CD8-positive, alpha-beta memory T cell (primary cell): ENCODE measurements at regions not wholly inside any gene's neighbourhood (a gene's known extent, or its start where the extent isn't known, plus 50 kb on each side); places are given as distances from the start of the nearest gene placed in this dataset.
A peak's percentile ranks its signal among the peaks of the same experiment; 100 is the strongest.

Experiments used
- CTCF ChIA-PET: fragments of 350-600 bp; sonication (Branson Sonifier 250); formaldehyde crosslinking; loops from one replicate; lab custom pipeline; 2021; ENCODE audit warnings: antibody characterized with exemption; lab: Charles Lee
- POLR2A ChIA-PET: fragments of 350-600 bp; sonication (Branson Sonifier 250); formaldehyde crosslinking; loops from one replicate; lab custom pipeline; 2021; ENCODE audit warnings: antibody characterized with exemption; lab: Charles Lee
- DNase-seq, 5 donors: peaks; one replicate each; pipeline versions ENCODE4 v3.0.0 to v3.0.0-alpha.2; 2020 to 2022; ENCODE audit warnings: mixed read lengths in 1 of 5
- H3K27ac ChIP-seq: one replicate; pipeline ENCODE4 v1.7.0; 2013; ENCODE audit warnings: low read depth, mild to moderate bottlenecking, low read length, moderate library complexity
- H3K27me3 ChIP-seq: 2 replicates; pipeline ENCODE4 v1.7.0; 2013; ENCODE audit warnings: low read length, mild to moderate bottlenecking; ENCODE audit not compliant: insufficient read depth, poor library complexity, severe bottlenecking
- H3K36me3 ChIP-seq: 2 replicates; pipeline ENCODE4 v1.7.0; 2013; ENCODE audit warnings: mild to moderate bottlenecking, low read length, moderate library complexity; ENCODE audit not compliant: insufficient read depth
- H3K4me1 ChIP-seq: 2 replicates; pipeline ENCODE4 v1.7.0; 2013; ENCODE audit warnings: mild to moderate bottlenecking, low read length, moderate library complexity; ENCODE audit not compliant: insufficient read depth
- H3K4me3 ChIP-seq: 2 replicates; pipeline ENCODE4 v1.7.0; 2013; ENCODE audit warnings: mild to moderate bottlenecking, low read length
- H3K9me3 ChIP-seq: 2 replicates; pipeline ENCODE4 v1.7.0; 2013; ENCODE audit warnings: mild to moderate bottlenecking, low read length
- H3K27ac Mint-ChIP-seq, 8 donors: one replicate each; pipeline ENCODE4 v1.8.0; 2020 to 2021; ENCODE audit warnings: mixed read lengths in 8 of 8, mild to moderate bottlenecking in 6 of 8, inconsistent platforms in 3 of 8, moderate library complexity in 3 of 8
- H3K27me3 Mint-ChIP-seq, 2 donors: one replicate each; pipeline ENCODE4 v1.8.0; 2020 to 2021; ENCODE audit warnings: mixed read lengths in 2 of 2, mild to moderate bottlenecking in 1 of 2, moderate library complexity in 1 of 2
- H3K36me3 Mint-ChIP-seq, 3 donors: one replicate each; pipeline ENCODE4 v1.8.0; 2020 to 2021; ENCODE audit warnings: mixed read lengths in 3 of 3, inconsistent platforms in 1 of 3, mild to moderate bottlenecking in 1 of 3
- H3K4me1 Mint-ChIP-seq, 3 donors: one replicate each; pipeline ENCODE4 v1.8.0; 2020 to 2021; ENCODE audit warnings: mixed read lengths in 3 of 3, inconsistent platforms in 1 of 3, mild to moderate bottlenecking in 1 of 3
- H3K4me3 Mint-ChIP-seq, 7 donors: one replicate each; pipeline ENCODE4 v1.8.0; 2020 to 2021; ENCODE audit warnings: mixed read lengths in 7 of 7, mild to moderate bottlenecking in 6 of 7, moderate library complexity in 4 of 7, inconsistent platforms in 2 of 7
- H3K9me3 Mint-ChIP-seq, 5 donors: one replicate each; pipeline ENCODE4 v1.8.0; 2020 to 2022; ENCODE audit warnings: mixed read lengths in 5 of 5, mild to moderate bottlenecking in 3 of 5, moderate library complexity in 2 of 5, inconsistent platforms in 1 of 5

DNA sequence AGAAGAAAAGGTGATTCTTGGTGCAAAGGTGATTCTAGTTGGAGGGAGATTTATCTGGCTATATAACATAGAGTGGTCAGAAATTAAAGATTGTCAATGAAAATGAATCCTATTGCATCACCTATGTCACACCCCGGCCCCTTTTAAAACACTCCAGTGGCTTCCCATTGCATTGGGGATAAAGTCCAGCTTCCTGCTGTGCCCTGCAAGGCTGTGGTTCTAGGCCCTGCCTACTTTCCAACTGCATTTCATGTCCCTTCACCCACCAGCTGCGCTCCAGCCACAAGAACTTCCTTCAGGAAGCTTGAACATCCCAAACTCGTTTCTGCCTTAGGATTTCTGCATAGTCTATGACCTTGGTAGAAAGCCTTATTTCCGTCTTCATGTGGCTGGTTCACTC, 118.7 kb upstream of the UMPS start:
- Histone ChIP-seq H3K9me3 (no peaks in the 10 kb centered on the region), H3K27me3 (no peaks in the 10 kb centered on the region), H3K4me1 (no peaks in the 10 kb centered on the region), H3K27ac (no peak overlapping the region), H3K36me3 (no peaks in the 10 kb centered on the region), H3K4me3 (no peak overlapping the region)
- CTCF ChIA-PET, result interaction anchor here (0.9 kb wide), 1 partner anchor 59 kb away, joined by 3 read pairs; no protein-coding TSS in a partner anchor
- POLR2A ChIA-PET, result no interaction called here
- no peak overlapping the region for H3K4me3 Mint-ChIP-seq
- H3K36me3 Mint-ChIP-seq, result no peaks in the 10 kb centered on the region
- H3K27ac Mint-ChIP-seq, result no peak overlapping the region
- H3K9me3 Mint-ChIP-seq, result no peaks in the 10 kb centered on the region
- DNase-seq, result no peak
- peaks cover 3 to 5% of the 10 kb centered on the region in 2 donors for H3K27me3 Mint-ChIP-seq
- H3K4me1 Mint-ChIP-seq, result peaks cover 0 to 12% (median 2%) of the 10 kb centered on the region in 3 donors

DNA sequence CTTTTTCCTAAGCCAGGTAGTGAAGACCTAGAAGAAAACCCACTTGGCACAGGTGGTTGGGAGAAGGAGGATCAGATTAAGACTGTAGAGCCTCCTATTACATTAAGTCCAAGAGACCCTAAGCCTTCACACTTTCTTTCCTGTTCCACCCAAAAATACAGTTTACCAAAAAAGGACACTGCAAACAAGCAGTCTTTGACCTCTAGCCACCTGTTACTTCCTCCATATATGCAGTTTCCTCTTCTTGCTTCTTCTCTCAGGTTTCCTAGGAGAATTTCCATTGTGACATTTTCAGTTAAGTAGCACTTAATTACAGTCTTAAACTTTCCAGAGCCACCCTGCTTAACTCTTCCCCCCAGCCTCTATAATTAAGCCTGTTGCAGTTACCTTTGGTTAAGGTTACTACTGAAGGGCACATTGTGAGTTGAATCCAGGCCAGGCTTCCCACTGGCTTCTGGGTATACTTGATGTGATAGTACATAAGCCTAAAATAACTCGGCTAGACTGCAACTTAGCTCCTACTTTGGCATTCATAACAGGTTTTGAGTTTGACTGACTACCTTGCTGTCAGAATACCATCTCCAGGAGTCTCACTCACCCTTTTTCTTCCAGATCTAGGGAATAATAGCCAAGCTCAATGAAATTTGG, 114.2 kb upstream of the UMPS start:
- no peaks in the 10 kb centered on the region for H3K9me3 ChIP-seq
- H3K9me3 Mint-ChIP-seq, result no peaks in the 10 kb centered on the region
- no peaks in the 10 kb centered on the region for H3K36me3 ChIP-seq
- H3K4me3 Mint-ChIP-seq, result no peak overlapping the region
- peak overlapping the region in 1 of 8 donors; percentile 74 for H3K27ac Mint-ChIP-seq
- DNase-seq, result no peak
- peaks cover 0 to 4% (median 2%) of the 10 kb centered on the region in 3 donors for H3K36me3 Mint-ChIP-seq
- ChIA-PET CTCF (interaction anchor here (1.9 kb wide), 1 partner anchor 54 kb away, joined by 3 read pairs; no protein-coding TSS in a partner anchor), POLR2A (no interaction called here)
- H3K27me3 ChIP-seq, result no peaks in the 10 kb centered on the region
- peaks cover 15 to 27% (median 16%) of the 10 kb centered on the region in 3 donors for H3K4me1 Mint-ChIP-seq
- no peak overlapping the region for H3K27ac ChIP-seq
- no peak overlapping the region for H3K4me3 ChIP-seq
- H3K4me1 ChIP-seq, result peaks cover 12% of the 10 kb centered on the region
- peaks cover 0 to 5% of the 10 kb centered on the region in 2 donors for H3K27me3 Mint-ChIP-seq

DNA sequence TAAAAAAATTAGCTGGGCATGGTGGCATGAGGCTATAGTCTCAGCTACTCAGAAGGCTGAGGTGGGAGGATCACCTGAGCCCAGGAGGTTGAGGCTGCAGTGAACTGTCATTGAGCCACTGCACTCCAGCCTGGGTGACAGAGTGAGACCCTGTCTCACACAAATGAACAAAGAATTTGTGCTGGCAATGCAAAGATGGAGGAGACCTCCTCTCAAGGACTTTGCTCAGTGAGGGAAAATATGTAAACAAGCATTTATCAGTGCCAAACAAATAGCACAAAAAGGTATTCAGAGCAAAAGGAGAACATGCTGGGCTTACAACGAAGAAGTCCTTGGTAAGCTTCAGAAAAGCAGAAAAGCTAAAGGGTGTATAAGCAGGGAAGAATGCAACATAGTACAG, 113.1 kb upstream of the UMPS start:
- CTCF ChIA-PET, result interaction anchor here (1.9 kb wide), 1 partner anchor 55 kb away, joined by 3 read pairs; no protein-coding TSS in a partner anchor
- peaks cover 22 to 34% (median 22%) of the 10 kb centered on the region in 3 donors for H3K4me1 Mint-ChIP-seq
- Histone ChIP-seq H3K4me1 (peaks cover 13% of the 10 kb centered on the region), H3K4me3 (no peak overlapping the region), H3K9me3 (no peaks in the 10 kb centered on the region), H3K27ac (no peak overlapping the region), H3K36me3 (no peaks in the 10 kb centered on the region), H3K27me3 (no peaks in the 10 kb centered on the region)
- peaks cover 0 to 5% of the 10 kb centered on the region in 2 donors for H3K27me3 Mint-ChIP-seq
- H3K4me3 Mint-ChIP-seq, result no peak overlapping the region
- H3K27ac Mint-ChIP-seq, result no peak overlapping the region
- no peak for DNase-seq
- peaks cover 0 to 4% (median 2%) of the 10 kb centered on the region in 3 donors for H3K36me3 Mint-ChIP-seq
- no peaks in the 10 kb centered on the region for H3K9me3 Mint-ChIP-seq
- POLR2A ChIA-PET, result no interaction called here

DNA sequence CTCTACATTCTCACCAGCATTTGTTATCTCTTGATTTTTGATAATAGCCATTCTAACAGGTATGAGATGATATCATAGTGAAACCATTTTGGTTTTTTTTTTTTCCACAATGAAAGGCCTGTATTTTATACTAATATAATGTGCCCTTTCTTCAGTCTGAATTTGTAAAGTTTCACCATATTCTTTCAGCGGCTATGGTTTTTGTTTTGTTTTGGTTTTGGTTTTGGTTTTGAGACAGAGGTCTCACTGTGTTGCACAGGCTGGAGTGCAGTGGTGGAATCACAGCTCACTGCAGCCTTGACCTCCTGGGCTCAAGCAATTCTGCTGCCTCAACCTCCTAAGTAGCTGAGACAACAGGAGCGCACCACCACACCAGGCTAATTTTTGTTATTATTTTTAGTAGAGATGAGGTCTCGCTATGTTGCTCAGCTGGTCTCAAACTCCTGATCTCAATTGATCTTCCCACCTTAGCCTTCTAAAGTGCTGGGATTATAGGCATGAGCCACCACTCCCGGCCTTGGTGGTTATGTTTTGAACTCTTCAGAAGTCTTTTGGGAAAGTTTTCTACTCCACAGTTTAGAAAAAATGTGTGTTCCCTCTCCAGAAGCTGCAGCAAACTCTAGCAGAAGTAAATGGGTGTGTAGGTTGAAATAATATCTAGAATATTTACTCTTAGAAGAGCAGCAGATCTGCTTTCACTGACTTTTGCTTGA, 110.2 kb upstream of the UMPS start:
- CTCF ChIA-PET, result no interaction called here
- Histone ChIP-seq H3K27ac (peak overlapping the region; percentile 61), H3K9me3 (no peaks in the 10 kb centered on the region), H3K36me3 (no peaks in the 10 kb centered on the region), H3K4me3 (peak overlapping the region; percentile 42), H3K4me1 (peaks cover 13% of the 10 kb centered on the region), H3K27me3 (no peaks in the 10 kb centered on the region)
- peak in 1 of 5 donors; percentile 10 for DNase-seq
- Mint-ChIP-seq H3K27me3 (peaks cover 0 to 1% of the 10 kb centered on the region in 2 donors), H3K36me3 (peaks cover 0 to 4% (median 2%) of the 10 kb centered on the region in 3 donors), H3K9me3 (no peaks in the 10 kb centered on the region), H3K4me3 (peak overlapping the region; percentile 72 to 87 (median 78)), H3K27ac (peak overlapping the region; percentile 73 to 92 (median 87)), H3K4me1 (peaks cover 22 to 44% (median 31%) of the 10 kb centered on the region in 3 donors)
- POLR2A ChIA-PET, result no interaction called here

DNA sequence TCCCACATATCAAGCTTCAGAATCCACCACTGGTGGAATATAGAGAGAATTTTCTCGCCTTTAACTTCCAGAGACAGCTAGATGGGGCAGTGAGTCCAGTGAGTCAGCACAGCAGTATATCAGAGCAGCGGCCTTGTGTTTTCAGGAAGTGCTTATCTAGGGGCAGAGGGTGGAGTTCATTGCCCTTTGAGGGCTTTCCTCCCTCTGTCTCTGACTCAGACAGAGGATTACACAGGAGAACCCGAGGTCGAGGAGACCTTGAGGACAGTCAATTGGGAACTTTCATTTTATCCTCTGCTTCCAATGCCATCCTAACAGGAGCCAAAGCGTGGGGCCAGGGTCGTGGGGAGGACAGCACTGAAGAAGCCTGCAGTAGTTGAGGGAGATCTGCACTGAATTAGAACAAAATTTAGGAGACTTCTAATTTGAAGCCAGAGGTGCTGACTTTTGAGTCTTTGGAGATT, 109.6 kb upstream of the UMPS start:
- Histone ChIP-seq H3K27me3 (no peaks in the 10 kb centered on the region), H3K27ac (peak overlapping the region; percentile 61), H3K4me1 (peaks cover 13% of the 10 kb centered on the region), H3K4me3 (peak overlapping the region; percentile 42), H3K9me3 (no peaks in the 10 kb centered on the region), H3K36me3 (no peaks in the 10 kb centered on the region)
- peak overlapping the region; percentile 72 to 87 (median 78) for H3K4me3 Mint-ChIP-seq
- DNase-seq, result peak in 1 of 5 donors; percentile 10
- H3K9me3 Mint-ChIP-seq, result no peaks in the 10 kb centered on the region
- peaks cover 0 to 4% (median 2%) of the 10 kb centered on the region in 3 donors for H3K36me3 Mint-ChIP-seq
- H3K27me3 Mint-ChIP-seq, result no peaks in the 10 kb centered on the region
- CTCF ChIA-PET, result no interaction called here
- POLR2A ChIA-PET, result no interaction called here
- H3K4me1 Mint-ChIP-seq, result peaks cover 22 to 38% (median 31%) of the 10 kb centered on the region in 3 donors
- peak overlapping the region; percentile 73 to 92 (median 87) for H3K27ac Mint-ChIP-seq

DNA sequence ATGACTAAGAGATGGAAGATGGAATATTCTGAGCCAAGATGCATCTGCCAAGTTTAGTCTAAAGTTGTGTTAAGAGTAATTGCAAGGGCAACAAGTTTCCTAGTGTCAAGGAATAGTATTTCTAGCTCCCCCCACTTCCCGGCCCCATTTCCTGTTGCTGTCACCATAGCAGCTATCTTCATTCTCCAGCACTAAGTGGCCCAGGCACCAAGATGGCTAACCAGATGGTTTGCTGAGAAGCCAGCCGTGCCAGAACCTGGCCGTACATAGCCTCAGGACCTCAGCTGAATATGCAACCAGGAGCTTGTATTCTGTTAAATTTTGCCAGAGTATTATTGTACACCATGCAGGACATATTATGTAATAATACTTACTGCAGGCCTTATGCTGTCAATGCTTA, 108.8 kb upstream of the UMPS start:
- Mint-ChIP-seq H3K36me3 (peaks cover 0 to 4% (median 2%) of the 10 kb centered on the region in 3 donors), H3K9me3 (no peaks in the 10 kb centered on the region), H3K27ac (peak overlapping the region in 2 of 8 donors; percentile 11 to 52), H3K4me1 (peaks cover 20 to 31% (median 31%) of the 10 kb centered on the region in 3 donors), H3K27me3 (no peaks in the 10 kb centered on the region), H3K4me3 (no peak overlapping the region)
- ChIA-PET POLR2A (no interaction called here), CTCF (no interaction called here)
- Histone ChIP-seq H3K4me1 (peaks cover 13% of the 10 kb centered on the region), H3K4me3 (no peak overlapping the region), H3K27ac (peak overlapping the region; percentile 44), H3K9me3 (no peaks in the 10 kb centered on the region), H3K36me3 (no peaks in the 10 kb centered on the region), H3K27me3 (no peaks in the 10 kb centered on the region)
- no peak for DNase-seq

DNA sequence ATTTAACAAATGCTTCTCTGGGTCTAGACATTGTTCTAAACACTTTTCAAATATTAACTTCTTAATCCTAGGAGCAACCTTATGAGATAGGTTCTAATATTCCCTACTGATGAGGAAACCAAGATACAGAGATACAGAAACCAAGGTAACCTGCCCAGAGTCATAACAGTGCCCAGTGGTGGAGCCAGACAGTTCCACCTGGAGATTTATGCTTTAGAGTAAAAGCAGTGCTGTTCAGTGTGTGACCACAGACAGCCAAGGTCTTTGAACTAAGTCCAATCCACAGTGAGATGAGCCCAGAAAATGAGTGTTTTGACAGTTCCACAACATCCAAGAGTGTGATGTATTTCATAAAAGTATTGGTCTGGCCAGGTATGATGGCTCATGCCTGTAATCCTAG, 105.2 kb upstream of the UMPS start:
- Histone ChIP-seq H3K36me3 (no peaks in the 10 kb centered on the region), H3K27me3 (no peaks in the 10 kb centered on the region), H3K9me3 (no peaks in the 10 kb centered on the region), H3K4me3 (no peak overlapping the region), H3K27ac (no peak overlapping the region), H3K4me1 (peaks cover 11% of the 10 kb centered on the region)
- DNase-seq, result no peak
- Mint-ChIP-seq H3K27ac (no peak overlapping the region), H3K4me3 (no peak overlapping the region), H3K4me1 (peaks cover 15 to 26% (median 26%) of the 10 kb centered on the region in 3 donors), H3K9me3 (no peaks in the 10 kb centered on the region), H3K36me3 (no peaks in the 10 kb centered on the region), H3K27me3 (no peaks in the 10 kb centered on the region)
- ChIA-PET CTCF (no interaction called here), POLR2A (no interaction called here)

DNA sequence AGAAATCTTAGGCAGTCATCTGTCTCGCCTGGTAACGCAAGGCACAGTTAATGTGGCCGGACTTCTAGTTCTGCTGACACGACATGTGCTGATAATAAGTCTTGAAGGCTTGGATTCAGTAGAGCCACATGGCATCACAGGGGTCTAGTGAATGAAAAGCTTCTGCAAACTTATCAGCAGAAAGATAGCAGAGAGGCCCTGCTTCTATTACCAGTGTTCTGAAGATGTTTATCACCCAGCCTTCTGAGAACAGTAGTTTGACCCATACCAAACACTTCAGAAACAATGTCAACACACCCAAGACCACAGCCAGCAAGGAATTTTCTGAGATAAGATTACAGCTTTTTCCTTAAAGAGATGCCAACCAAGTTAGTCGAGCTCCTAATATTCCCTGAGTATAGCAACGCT, 102.7 kb upstream of the UMPS start:
- Mint-ChIP-seq H3K27me3 (peaks cover 0 to 6% of the 10 kb centered on the region in 2 donors), H3K27ac (no peak overlapping the region), H3K4me3 (no peak overlapping the region), H3K36me3 (no peaks in the 10 kb centered on the region), H3K9me3 (no peaks in the 10 kb centered on the region), H3K4me1 (peaks cover 0 to 10% (median 9%) of the 10 kb centered on the region in 3 donors)
- no peaks in the 10 kb centered on the region for H3K4me1 ChIP-seq
- CTCF ChIA-PET, result interaction anchor here (0.9 kb wide), 1 partner anchor 502 kb away, joined by 3 read pairs; no protein-coding TSS in a partner anchor
- H3K27me3 ChIP-seq, result no peaks in the 10 kb centered on the region
- no peak overlapping the region for H3K27ac ChIP-seq
- POLR2A ChIA-PET, result interaction anchor here (0.6 kb wide), 1 partner anchor 8 kb away, joined by 3 read pairs; no protein-coding TSS in a partner anchor
- DNase-seq, result no peak
- H3K4me3 ChIP-seq, result no peak overlapping the region
- no peaks in the 10 kb centered on the region for H3K9me3 ChIP-seq
- no peaks in the 10 kb centered on the region for H3K36me3 ChIP-seq
